Karpas-422 (cell line): ENCODE measurements at regions not wholly inside any gene's neighbourhood (a gene's known extent, or its start where the extent isn't known, plus 50 kb on each side); places are given as distances from the start of the nearest gene placed in this dataset.
"Not testable (repeated sequence)": the region's sequence is repeated elsewhere in the genome, so short reads cannot be mapped to it uniquely, and the experiment has no call there.

Experiments used
- DNase-seq: peaks from one replicate; pipeline ENCODE4 v3.0.0-alpha.2; 2015
- H2AFZ ChIP-seq: fragments of 200-600 bp; sonication (generic); 2 replicates; pipeline ENCODE4 v1.6.1; 2014; ENCODE audit warnings: antibody characterized with exemption, low read length, mixed read lengths
- H3K27ac ChIP-seq: fragments of 200-600 bp; sonication (generic); 2 replicates; pipeline ENCODE4 v1.5.1; 2014; ENCODE audit warnings: mild to moderate bottlenecking, low read length, moderate library complexity
- H3K27me3 ChIP-seq: fragments of 200-600 bp; sonication (generic); 2 replicates; pipeline ENCODE4 v1.6.1; 2014; ENCODE audit warnings: low read length, mixed read lengths
- H3K36me3 ChIP-seq: fragments of 200-600 bp; sonication (generic); 2 replicates; pipeline ENCODE4 v1.6.1; 2014; ENCODE audit warnings: low read length, mixed read lengths; ENCODE audit not compliant: insufficient read depth
- H3K4me1 ChIP-seq: fragments of 200-600 bp; sonication (generic); 2 replicates; pipeline ENCODE4 v1.6.1; 2014; ENCODE audit warnings: mild to moderate bottlenecking, low read length, mixed read lengths
- H3K4me2 ChIP-seq: fragments of 200-600 bp; sonication (generic); 2 replicates; pipeline ENCODE4 v1.6.1; 2014; ENCODE audit warnings: low read length, low read depth, mild to moderate bottlenecking; ENCODE audit not compliant: poor library complexity, severe bottlenecking
- H3K4me3 ChIP-seq: fragments of 200-600 bp; sonication (generic); 2 replicates; pipeline ENCODE4 v1.5.1; 2014; ENCODE audit warnings: mild to moderate bottlenecking, antibody characterized with exemption, low read length, mixed read lengths
- H3K79me2 ChIP-seq: fragments of 200-600 bp; sonication (generic); 2 replicates; pipeline ENCODE4 v1.6.1; 2014; ENCODE audit warnings: mild to moderate bottlenecking, low read length, mixed read lengths
- H3K9ac ChIP-seq: fragments of 200-600 bp; sonication (generic); 2 replicates; pipeline ENCODE4 v1.6.0; 2014; ENCODE audit warnings: low read length
- H3K9me2 ChIP-seq: fragments of 200-600 bp; sonication (generic), shearing (Covaris generic); replicated peaks from 2 replicates; pipeline ENCODE4 v1.6.0; 2014; ENCODE audit warnings: mild to moderate bottlenecking, low read length, moderate library complexity; ENCODE audit not compliant: insufficient read depth
- H3K9me3 ChIP-seq: fragments of 300-700, 200-600 bp; sonication (generic); 2 replicates; pipeline ENCODE4 v1.6.1; 2014; ENCODE audit warnings: low read length, mixed read lengths
- H4K20me1 ChIP-seq: fragments of 200-600 bp; sonication (generic); 2 replicates; pipeline ENCODE4 v1.6.1; 2014; ENCODE audit warnings: mild to moderate bottlenecking, antibody characterized with exemption, low read length, low read depth; ENCODE audit not compliant: insufficient read depth

DNA sequence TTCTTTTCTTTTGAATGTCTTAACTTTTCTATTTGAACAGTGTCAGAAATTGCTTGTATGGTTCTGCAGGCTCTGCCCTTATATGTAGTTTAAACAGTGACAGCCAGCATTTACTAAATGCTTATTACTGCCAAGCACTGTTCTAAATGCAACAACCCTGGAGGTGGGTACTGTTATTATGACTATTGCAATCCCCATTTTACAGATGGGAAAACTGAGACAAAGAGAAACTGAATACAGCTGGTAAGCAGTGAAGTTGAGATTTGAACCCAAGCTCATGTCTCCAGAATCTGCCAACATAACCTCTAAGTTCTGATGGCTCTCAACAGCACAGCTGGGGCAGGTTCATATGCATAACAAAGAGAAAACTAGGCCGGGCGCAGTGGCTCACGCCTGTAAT, 105.7 kb upstream of the GATA6 start:
- no peak overlapping the region for H3K9ac ChIP-seq

DNA sequence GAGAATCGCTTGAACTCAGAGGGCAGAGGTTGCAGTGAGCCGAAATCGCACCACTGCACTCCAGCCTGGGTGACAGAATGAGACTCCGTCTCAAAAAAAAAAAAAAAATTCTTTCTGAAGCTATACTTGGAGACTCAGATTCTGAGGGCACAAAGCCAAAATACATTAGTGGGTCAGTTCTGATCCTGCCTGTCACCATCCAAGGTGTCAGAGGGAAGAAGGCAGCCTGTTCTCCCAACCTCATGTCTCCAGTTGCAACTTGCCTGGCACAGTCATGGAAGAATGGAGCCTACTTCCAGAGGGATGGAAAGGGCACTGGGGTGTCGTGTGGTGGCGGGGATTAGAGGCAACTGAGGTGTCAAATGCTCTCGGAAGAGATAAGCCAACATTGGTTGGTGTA, 104.8 kb upstream of the GATA6 start:
- Histone ChIP-seq H3K27me3 (no peaks in the 10 kb centered on the region), H3K9me3 (no peaks in the 10 kb centered on the region), H3K36me3 (no peaks in the 10 kb centered on the region), H3K9me2 (no peaks in the 10 kb centered on the region), H4K20me1 (no peaks in the 10 kb centered on the region), H3K9ac (no peak overlapping the region), H3K4me3 (no peak overlapping the region), H3K27ac (no peak overlapping the region), H2AFZ (no peak overlapping the region), H3K79me2 (no peaks in the 10 kb centered on the region), H3K4me1 (no peaks in the 10 kb centered on the region), H3K4me2 (no peak overlapping the region)
- no peak for DNase-seq

More for the DNA sequence above, 105.7 kb upstream of the GATA6 start:
- Histone ChIP-seq H2AFZ (no peak overlapping the region), H3K9me3 (no peaks in the 10 kb centered on the region), H3K9me2 (no peaks in the 10 kb centered on the region), H3K4me1 (no peaks in the 10 kb centered on the region), H4K20me1 (no peaks in the 10 kb centered on the region), H3K4me2 (no peak overlapping the region), H3K79me2 (no peaks in the 10 kb centered on the region), H3K4me3 (no peak overlapping the region), H3K27me3 (no peaks in the 10 kb centered on the region), H3K36me3 (no peaks in the 10 kb centered on the region), H3K27ac (no peak overlapping the region)
- no peak for DNase-seq

DNA sequence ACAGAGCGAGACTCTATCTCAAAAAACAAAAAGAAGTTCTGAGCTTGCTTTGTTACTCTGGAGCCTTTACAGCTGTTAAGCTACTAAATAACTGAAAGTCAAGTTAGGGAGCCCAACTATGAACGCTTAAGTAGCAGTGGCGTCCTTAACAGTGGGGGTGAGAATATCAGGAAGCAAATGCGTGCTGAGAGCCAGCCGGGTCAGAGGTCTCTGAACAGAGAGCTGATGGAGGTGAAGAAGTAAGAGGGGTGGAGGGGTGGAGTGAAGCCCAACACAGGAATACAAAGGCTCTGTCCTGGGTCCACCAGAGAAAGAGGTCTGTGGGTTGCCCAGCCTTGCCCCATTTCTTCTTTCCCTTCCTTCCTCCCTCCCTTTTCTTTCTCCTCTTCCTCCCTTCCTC, 104.1 kb upstream of the GATA6 start:
- Histone ChIP-seq H3K9me3 (no peaks in the 10 kb centered on the region), H3K4me2 (no peak overlapping the region), H3K79me2 (no peaks in the 10 kb centered on the region), H3K9me2 (no peaks in the 10 kb centered on the region), H3K36me3 (no peaks in the 10 kb centered on the region), H3K4me3 (no peak overlapping the region), H3K27me3 (no peaks in the 10 kb centered on the region), H3K4me1 (no peaks in the 10 kb centered on the region), H2AFZ (no peak overlapping the region), H4K20me1 (no peaks in the 10 kb centered on the region), H3K27ac (no peak overlapping the region), H3K9ac (no peak overlapping the region)
- no peak for DNase-seq

DNA sequence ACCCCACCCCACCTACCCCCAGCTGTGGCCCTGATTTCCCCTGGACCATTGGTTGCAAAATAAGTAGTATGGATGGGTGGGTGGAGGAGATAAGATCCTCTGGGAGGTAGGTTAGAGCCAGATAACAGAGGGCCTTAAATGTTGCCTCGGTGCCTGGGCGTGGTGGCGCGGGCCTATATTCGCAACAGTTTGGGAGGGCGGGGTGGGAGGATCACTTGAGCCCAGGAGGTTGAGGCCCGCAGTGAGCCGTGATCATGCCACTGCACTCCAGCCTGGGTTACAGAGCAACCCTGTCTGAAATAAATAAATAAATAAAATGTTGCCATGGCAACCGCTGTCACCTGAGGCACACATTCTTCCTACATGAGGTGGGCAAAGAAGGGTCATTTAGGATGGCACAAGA, 103.3 kb upstream of the GATA6 start:
- no peak for DNase-seq
- Histone ChIP-seq H3K9ac (no peak overlapping the region), H3K4me3 (no peak overlapping the region), H4K20me1 (no peaks in the 10 kb centered on the region), H3K4me2 (no peak overlapping the region), H2AFZ (no peak overlapping the region), H3K79me2 (no peaks in the 10 kb centered on the region), H3K4me1 (no peaks in the 10 kb centered on the region), H3K36me3 (no peaks in the 10 kb centered on the region), H3K27ac (no peak overlapping the region), H3K27me3 (no peaks in the 10 kb centered on the region), H3K9me3 (no peaks in the 10 kb centered on the region), H3K9me2 (no peaks in the 10 kb centered on the region)

DNA sequence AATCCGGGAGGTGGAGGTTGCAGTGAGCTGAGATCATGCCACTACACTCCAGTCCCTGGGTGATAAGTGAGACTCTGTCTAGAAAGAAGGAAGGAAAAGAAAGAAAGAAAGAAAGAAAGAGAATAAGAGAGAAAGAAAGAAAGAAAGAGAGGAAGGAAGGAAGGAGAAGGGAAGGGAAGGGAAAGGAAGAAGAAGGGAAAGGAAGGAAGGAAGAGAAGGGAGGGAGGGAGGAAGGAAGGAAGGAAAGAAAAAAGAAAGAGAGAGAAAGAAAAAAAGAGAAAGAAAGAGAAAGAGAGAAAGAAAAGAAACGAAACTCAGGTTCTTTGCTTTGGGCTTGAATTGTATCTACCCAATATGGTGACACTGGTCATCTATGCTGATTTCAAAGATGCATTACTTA, 102.3 kb upstream of the GATA6 start:
- Histone ChIP-seq H3K27me3 (no peaks in the 10 kb centered on the region), H3K36me3 (no peaks in the 10 kb centered on the region), H3K4me3 (no peak overlapping the region), H3K4me1 (no peaks in the 10 kb centered on the region), H4K20me1 (no peaks in the 10 kb centered on the region), H2AFZ (no peak overlapping the region), H3K4me2 (no peak overlapping the region), H3K9ac (no peak overlapping the region), H3K9me3 (no peaks in the 10 kb centered on the region), H3K79me2 (no peaks in the 10 kb centered on the region), H3K27ac (no peak overlapping the region), H3K9me2 (no peaks in the 10 kb centered on the region)
- no peak for DNase-seq

DNA sequence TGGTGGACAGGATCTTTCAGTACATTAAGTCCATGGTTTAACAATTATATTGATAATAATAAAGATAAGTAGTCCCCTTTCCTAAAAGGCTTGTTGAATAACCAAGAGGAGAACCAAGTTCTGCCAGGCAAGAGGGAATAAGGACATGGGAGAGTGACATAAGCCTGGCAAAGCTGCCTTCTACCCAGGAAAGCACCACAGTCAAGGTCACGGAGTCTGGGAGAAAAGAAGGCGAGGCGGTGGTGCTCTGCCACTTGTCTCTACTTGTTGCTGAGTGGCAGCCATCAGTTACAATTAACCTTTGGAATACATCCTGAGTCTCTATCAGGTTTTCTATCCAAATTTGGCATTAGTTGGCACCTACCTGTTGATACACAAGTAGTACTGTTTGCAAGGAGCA, 101.7 kb upstream of the GATA6 start:
- DNase-seq = no peak
- Histone ChIP-seq H3K9me2 (no peaks in the 10 kb centered on the region), H3K4me3 (no peak overlapping the region), H3K9me3 (no peaks in the 10 kb centered on the region), H3K36me3 (no peaks in the 10 kb centered on the region), H3K27ac (no peak overlapping the region), H3K4me1 (no peaks in the 10 kb centered on the region), H3K4me2 (no peak overlapping the region), H3K79me2 (no peaks in the 10 kb centered on the region), H3K27me3 (no peaks in the 10 kb centered on the region), H4K20me1 (no peaks in the 10 kb centered on the region), H3K9ac (no peak overlapping the region), H2AFZ (no peak overlapping the region)

DNA sequence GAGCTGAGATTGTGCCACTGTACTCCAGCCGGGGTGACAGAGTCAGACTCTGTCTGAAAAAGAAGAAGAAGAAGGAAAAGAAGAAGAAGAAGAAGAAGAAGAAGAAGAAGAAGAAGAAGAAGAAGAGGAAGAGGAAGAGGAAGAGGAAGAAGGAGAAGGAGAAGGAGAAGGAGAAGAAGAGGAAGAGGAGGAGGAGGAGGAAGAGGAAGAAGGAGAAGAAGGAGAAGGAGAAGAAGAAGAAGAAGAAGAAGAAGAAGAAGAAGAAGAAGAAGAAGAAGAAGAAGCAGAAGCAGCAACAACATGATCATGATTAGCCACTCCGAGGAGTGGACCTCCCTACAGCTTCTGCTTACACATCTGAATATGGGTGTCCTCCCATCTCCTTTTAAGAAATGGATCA, 100.6 kb upstream of the GATA6 start:
- not testable (repeated sequence) for H3K4me2 ChIP-seq, H3K4me1 ChIP-seq, H3K9me3 ChIP-seq, H3K9me2 ChIP-seq, H3K36me3 ChIP-seq, H3K79me2 ChIP-seq, H2AFZ ChIP-seq, H3K4me3 ChIP-seq, H3K27ac ChIP-seq, H3K9ac ChIP-seq, DNase-seq, H4K20me1 ChIP-seq, H3K27me3 ChIP-seq

DNA sequence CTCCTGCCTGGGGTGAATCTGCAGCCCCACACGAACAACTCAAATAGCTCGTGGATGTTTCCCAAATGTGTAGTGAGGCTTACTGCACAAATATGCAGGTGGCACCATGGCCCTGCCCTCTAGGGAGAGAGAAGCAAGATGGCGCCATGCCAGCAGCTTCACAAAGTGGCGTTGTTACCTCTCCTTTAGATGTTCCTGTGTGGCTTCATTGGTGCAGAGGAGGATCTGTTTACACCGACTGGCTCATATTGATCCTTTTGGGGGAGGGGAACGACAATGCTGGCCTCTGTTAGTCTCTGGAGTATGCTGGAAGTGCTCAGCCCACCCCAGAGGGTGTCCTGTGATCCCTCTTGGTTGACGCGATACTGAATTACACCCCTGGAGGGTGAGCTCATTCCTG, 99.5 kb upstream of the GATA6 start:
- no peak overlapping the region for H3K4me3 ChIP-seq
- H3K36me3 ChIP-seq = no peaks in the 10 kb centered on the region
- no peak overlapping the region for H3K27ac ChIP-seq
- H3K9me3 ChIP-seq = no peaks in the 10 kb centered on the region
- H2AFZ ChIP-seq = no peak overlapping the region
- no peak overlapping the region for H3K9ac ChIP-seq
- no peaks in the 10 kb centered on the region for H3K79me2 ChIP-seq
- no peaks in the 10 kb centered on the region for H3K4me1 ChIP-seq
- no peak for DNase-seq
- H3K4me2 ChIP-seq = no peak overlapping the region
- H3K9me2 ChIP-seq = no peaks in the 10 kb centered on the region
- H4K20me1 ChIP-seq = no peaks in the 10 kb centered on the region
- H3K27me3 ChIP-seq = no peaks in the 10 kb centered on the region; the same call in 1 of the 2 replicates

DNA sequence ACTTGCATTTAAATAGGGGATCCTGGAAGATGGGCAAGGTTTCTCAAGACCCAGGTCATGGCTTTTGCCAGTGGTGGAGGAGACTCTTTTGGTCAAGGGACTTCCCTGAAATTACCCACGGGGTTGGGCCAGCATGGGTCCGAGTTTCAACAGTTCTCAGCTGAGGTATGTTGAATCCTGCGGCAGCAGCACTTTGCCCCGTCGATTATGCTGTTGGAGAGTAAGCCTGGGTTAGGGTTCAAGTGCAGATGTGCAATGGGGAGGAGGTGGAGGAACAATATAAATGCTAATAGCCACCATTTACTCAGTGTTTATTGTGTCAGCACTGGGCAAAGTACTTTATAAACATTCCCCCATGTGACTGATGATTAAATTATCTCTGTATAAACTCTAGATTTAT, 96.0 kb upstream of the GATA6 start:
- no peak for DNase-seq
- Histone ChIP-seq H3K9ac (no peak overlapping the region), H3K79me2 (no peaks in the 10 kb centered on the region), H3K9me3 (no peaks in the 10 kb centered on the region), H3K4me2 (no peak overlapping the region), H3K9me2 (no peaks in the 10 kb centered on the region), H3K27ac (no peak overlapping the region), H3K36me3 (no peaks in the 10 kb centered on the region), H3K27me3 (no peaks in the 10 kb centered on the region; the same call in 1 of the 2 replicates), H3K4me3 (no peak overlapping the region), H3K4me1 (no peaks in the 10 kb centered on the region), H2AFZ (no peak overlapping the region), H4K20me1 (no peaks in the 10 kb centered on the region)
